Stimulated activated CD4-positive, alpha-beta T cell treated with anti-CD3 and anti-CD28 coated beads, Interleukin-4, amount 100 ng/mL, for 1 hour (primary cell): ENCODE measurements at regions not wholly inside any gene's neighbourhood (a gene's known extent, or its start where the extent isn't known, plus 50 kb on each side); places are given as distances from the start of the nearest gene placed in this dataset.
A peak's percentile ranks its signal among the peaks of the same experiment; 100 is the strongest.

ENCODE experiments used
- DNase-seq: peaks from one replicate; pipeline ENCODE4 v3.0.0-alpha.2; 2020

- no peak for DNase-seq
These were observed 169.6 kb downstream of the BRD1 start for GRCh38 chr22:49657974-49658590.

GRCh38 chr22:49657275-49657973 lies 170.2 kb downstream of the BRD1 start:
- peak; percentile 75 for DNase-seq

- peak; percentile 59 for DNase-seq
These were observed 170.8 kb downstream of the BRD1 start for GRCh38 chr22:49656883-49657274.

GRCh38 chr22:49656291-49656851 lies 171.3 kb downstream of the BRD1 start:
- DNase-seq: no peak

GRCh38 chr22:49655168-49655812 lies 172.4 kb downstream of the BRD1 start:
- DNase-seq: no peak

GRCh38 chr22:49650336-49651241 lies 177.1 kb downstream of the BRD1 start:
- no peak for DNase-seq

GRCh38 chr22:49649166-49650068 lies 178.3 kb downstream of the BRD1 start:
- no peak for DNase-seq

GRCh38 chr22:49648053-49648452 lies 179.6 kb downstream of the BRD1 start:
- no peak for DNase-seq

- no peak for DNase-seq
These were observed 180.0 kb downstream of the BRD1 start for GRCh38 chr22:49647627-49648026.

GRCh38 chr22:49646876-49647275 lies 180.8 kb downstream of the BRD1 start:
- DNase-seq: no peak

- DNase-seq: no peak
These were observed 181.7 kb downstream of the BRD1 start for GRCh38 chr22:49645791-49646550.

- DNase-seq: no peak
These were observed 182.4 kb downstream of the BRD1 start for GRCh38 chr22:49645257-49645656.

GRCh38 chr22:49643998-49644397 lies 183.7 kb downstream of the BRD1 start:
- DNase-seq: no peak

GRCh38 chr22:49643466-49643865 lies 184.2 kb downstream of the BRD1 start:
- DNase-seq: no peak

- DNase-seq: no peak
These were observed 184.9 kb downstream of the BRD1 start for GRCh38 chr22:49642741-49643140.

- DNase-seq: no peak
These were observed 185.3 kb downstream of the BRD1 start for GRCh38 chr22:49642331-49642730.

GRCh38 chr22:49641770-49642313 lies 185.8 kb downstream of the BRD1 start:
- no peak for DNase-seq

- no peak for DNase-seq
These were observed 187.1 kb downstream of the BRD1 start for GRCh38 chr22:49640366-49641095.

- no peak for DNase-seq
These were observed 187.7 kb downstream of the BRD1 start for GRCh38 chr22:49639956-49640355.

- no peak for DNase-seq
These were observed 188.9 kb downstream of the BRD1 start for GRCh38 chr22:49638788-49639187.
